ENCODE measurements at regions not wholly inside any gene's neighbourhood (a gene's known extent, or its start where the extent isn't known, plus 50 kb on each side); places are given as distances from the start of the nearest gene placed in this dataset.

DNA sequence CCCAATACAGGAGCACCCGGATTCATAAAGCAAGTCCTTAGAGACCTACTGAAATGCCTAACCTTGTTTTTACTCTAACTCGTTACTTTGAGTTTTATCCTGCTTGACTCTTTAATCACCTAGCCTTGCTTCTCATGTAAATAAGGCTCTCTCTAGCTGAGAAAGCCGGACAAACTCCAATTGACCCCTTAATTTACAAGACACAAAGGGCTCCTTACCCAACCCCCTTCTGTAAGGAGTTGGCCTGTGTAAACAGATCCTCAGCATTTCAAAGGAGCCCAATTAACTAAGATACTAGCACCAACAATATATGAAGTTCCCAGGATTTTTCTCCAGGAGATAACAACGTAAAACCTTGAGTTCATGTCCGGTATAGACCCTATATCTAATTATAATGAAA, 61.7 kb downstream of the CT47B1 start:
- TF ChIP-seq POLR2A (IDR thresholded peaks at IDR 0.05): no peak
- TF ChIP-seq, protein P1, sequence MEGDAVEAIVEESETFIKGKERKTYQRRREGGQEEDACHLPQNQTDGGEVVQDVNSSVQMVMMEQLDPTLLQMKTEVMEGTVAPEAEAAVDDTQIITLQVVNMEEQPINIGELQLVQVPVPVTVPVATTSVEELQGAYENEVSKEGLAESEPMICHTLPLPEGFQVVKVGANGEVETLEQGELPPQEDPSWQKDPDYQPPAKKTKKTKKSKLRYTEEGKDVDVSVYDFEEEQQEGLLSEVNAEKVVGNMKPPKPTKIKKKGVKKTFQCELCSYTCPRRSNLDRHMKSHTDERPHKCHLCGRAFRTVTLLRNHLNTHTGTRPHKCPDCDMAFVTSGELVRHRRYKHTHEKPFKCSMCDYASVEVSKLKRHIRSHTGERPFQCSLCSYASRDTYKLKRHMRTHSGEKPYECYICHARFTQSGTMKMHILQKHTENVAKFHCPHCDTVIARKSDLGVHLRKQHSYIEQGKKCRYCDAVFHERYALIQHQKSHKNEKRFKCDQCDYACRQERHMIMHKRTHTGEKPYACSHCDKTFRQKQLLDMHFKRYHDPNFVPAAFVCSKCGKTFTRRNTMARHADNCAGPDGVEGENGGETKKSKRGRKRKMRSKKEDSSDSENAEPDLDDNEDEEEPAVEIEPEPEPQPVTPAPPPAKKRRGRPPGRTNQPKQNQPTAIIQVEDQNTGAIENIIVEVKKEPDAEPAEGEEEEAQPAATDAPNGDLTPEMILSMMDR (IDR thresholded peaks at IDR 0.05 in 4 of 5, conservative IDR thresholded peaks at IDR 0.05 in 1 of 5): no peak

Data from gastrocnemius medialis (tissue), 4 donors.